Renal pelvis (tissue), 1 donor: ENCODE measurements at regions not wholly inside any gene's neighbourhood (a gene's known extent, or its start where the extent isn't known, plus 50 kb on each side); places are given as distances from the start of the nearest gene placed in this dataset.

Experiments used
- DNase-seq: peaks from one replicate; pipeline ENCODE4 v3.0.0-alpha.2; 2013

GRCh38 chr9:107927276-107927675 lies 437.7 kb upstream of the KLF4 start:
- DNase-seq: no peak

- DNase-seq: no peak
Measured at GRCh38 chr9:107925749-107926297, 436.3 kb upstream of the KLF4 start.

- no peak for DNase-seq
Measured at GRCh38 chr9:107922260-107922659, 432.7 kb upstream of the KLF4 start.

GRCh38 chr9:107919263-107919662 lies 429.7 kb upstream of the KLF4 start:
- DNase-seq: no peak

GRCh38 chr9:107918749-107919148 lies 429.2 kb upstream of the KLF4 start:
- DNase-seq: no peak

- DNase-seq: no peak
Measured at GRCh38 chr9:107914151-107914550, 424.6 kb upstream of the KLF4 start.

GRCh38 chr9:107907715-107908114 lies 418.1 kb upstream of the KLF4 start:
- no peak for DNase-seq

GRCh38 chr9:107907255-107907654 lies 417.7 kb upstream of the KLF4 start:
- DNase-seq: no peak

GRCh38 chr9:107906074-107906473 lies 416.5 kb upstream of the KLF4 start:
- DNase-seq: no peak

- no peak for DNase-seq
Measured at GRCh38 chr9:107905308-107906020, 415.9 kb upstream of the KLF4 start.

GRCh38 chr9:107899961-107900330 lies 410.4 kb upstream of the KLF4 start:
- DNase-seq: no peak

GRCh38 chr9:107898761-107899160 lies 409.2 kb upstream of the KLF4 start:
- DNase-seq: no peak

- DNase-seq: no peak
Measured at GRCh38 chr9:107896544-107896943, 407.0 kb upstream of the KLF4 start.

- no peak for DNase-seq
Measured at GRCh38 chr9:107895501-107896001, 406.0 kb upstream of the KLF4 start.

- DNase-seq: peak; percentile 63
Measured at GRCh38 chr9:107894572-107895261, 405.1 kb upstream of the KLF4 start.

GRCh38 chr9:107890921-107891465 lies 401.4 kb upstream of the KLF4 start:
- DNase-seq: no peak

GRCh38 chr9:107888773-107889227 lies 399.2 kb upstream of the KLF4 start:
- no peak for DNase-seq

GRCh38 chr9:107886826-107887225 lies 397.3 kb upstream of the KLF4 start:
- no peak for DNase-seq

GRCh38 chr9:107883496-107884124 lies 394.0 kb upstream of the KLF4 start:
- DNase-seq: no peak

- no peak for DNase-seq
Measured at GRCh38 chr9:107881626-107882300, 392.2 kb upstream of the KLF4 start.

GRCh38 chr9:107878462-107878861 lies 388.9 kb upstream of the KLF4 start:
- DNase-seq: no peak

GRCh38 chr9:107875571-107875980 lies 386.0 kb upstream of the KLF4 start:
- DNase-seq: no peak
